Loucy (cell line): ENCODE measurements at regions not wholly inside any gene's neighbourhood (a gene's known extent, or its start where the extent isn't known, plus 50 kb on each side); places are given as distances from the start of the nearest gene placed in this dataset.

Experiments used
- H2AFZ ChIP-seq: fragments of 200-600 bp; sonication (generic); 2 replicates; pipeline ENCODE4 v1.6.0; 2016; ENCODE audit warnings: antibody characterized with exemption, mild to moderate bottlenecking, low read length, moderate library complexity
- H3F3A ChIP-seq: fragments of 200-600 bp; 2 replicates; pipeline ENCODE4 v1.6.0; 2016; ENCODE audit warnings: antibody characterized with exemption, low read depth, mild to moderate bottlenecking
- H3K27me3 ChIP-seq: fragments of 200-600 bp; sonication (generic); 2 replicates; pipeline ENCODE4 v1.6.1; 2014; ENCODE audit warnings: low read length, mild to moderate bottlenecking; ENCODE audit not compliant: insufficient read depth, poor library complexity, severe bottlenecking
- H3K36me3 ChIP-seq: fragments of 200-600 bp; sonication (generic); 2 replicates; pipeline ENCODE4 v1.6.1; 2016; ENCODE audit warnings: low read length; ENCODE audit not compliant: insufficient read depth
- H3K4me1 ChIP-seq: fragments of 200-600 bp; sonication (generic); 2 replicates; pipeline ENCODE4 v1.5.1; 2014; ENCODE audit warnings: low read length, mild to moderate bottlenecking; ENCODE audit not compliant: insufficient read depth, poor library complexity, severe bottlenecking
- H3K4me2 ChIP-seq: fragments of 200-600 bp; sonication (generic); 2 replicates; pipeline ENCODE4 v1.6.0; 2014; ENCODE audit warnings: antibody characterized with exemption, low read length, low read depth, mild to moderate bottlenecking; ENCODE audit not compliant: poor library complexity, severe bottlenecking
- H3K4me3 ChIP-seq: fragments of 200-600 bp; sonication (generic); 2 replicates; pipeline ENCODE4 v1.5.1; 2014; ENCODE audit warnings: low read length, mild to moderate bottlenecking, mixed read lengths; ENCODE audit not compliant: poor library complexity, severe bottlenecking
- H3K79me2 ChIP-seq: fragments of 200-600 bp; sonication (generic); 2 replicates; pipeline ENCODE4 v1.6.1; 2014; ENCODE audit warnings: low read length; ENCODE audit not compliant: insufficient read depth
- H3K9ac ChIP-seq: fragments of 200-600 bp; sonication (generic); 2 replicates; pipeline ENCODE4 v1.6.0; 2014; ENCODE audit warnings: mild to moderate bottlenecking, low read depth, low read length, moderate library complexity; ENCODE audit not compliant: poor library complexity, severe bottlenecking
- H3K9me2 ChIP-seq: fragments of 200-600 bp; sonication (generic); replicated peaks from 2 replicates; pipeline ENCODE4 v1.6.1; 2016; ENCODE audit warnings: low read depth, low read length, mixed read lengths
- H3K9me3 ChIP-seq: fragments of 200-600 bp; sonication (generic); 2 replicates; pipeline ENCODE4 v1.6.1; 2014; ENCODE audit warnings: mild to moderate bottlenecking, antibody characterized with exemption, low read length, low read depth; ENCODE audit not compliant: insufficient read depth
- H4K20me1 ChIP-seq: fragments of 200-600 bp; sonication (generic); 2 replicates; pipeline ENCODE4 v1.6.0; 2014; ENCODE audit warnings: antibody characterized with exemption, low read length, mild to moderate bottlenecking; ENCODE audit not compliant: insufficient read depth, poor library complexity, severe bottlenecking
- CTCF ChIP-seq: fragments of 200-600 bp; sonication (generic); conservative IDR thresholded peaks from 2 replicates; pipeline ENCODE4 v1.5.1; 2014; ENCODE audit warnings: mild to moderate bottlenecking, antibody characterized with exemption, low read length
- EZH2phosphoT487 ChIP-seq: fragments of 200-600 bp; IDR thresholded peaks from 2 replicates; pipeline ENCODE4 v1.6.1; 2018; ENCODE audit warnings: antibody characterized with exemption, mild to moderate bottlenecking, moderate library complexity, borderline replicate concordance

GRCh38 chr19:31840371-31840770 lies 491.1 kb upstream of the TSHZ3 start:
- Histone ChIP-seq H3K9ac (no peak overlapping the region), H3K4me2 (no peak overlapping the region), H2AFZ (no peak overlapping the region), H3F3A (no peaks in the 10 kb centered on the region), H3K9me2 (no peaks in the 10 kb centered on the region), H3K79me2 (no peaks in the 10 kb centered on the region), H3K4me1 (no peaks in the 10 kb centered on the region), H3K27me3 (no peaks in the 10 kb centered on the region), H3K36me3 (no peaks in the 10 kb centered on the region), H3K4me3 (no peak overlapping the region), H4K20me1 (no peaks in the 10 kb centered on the region), H3K9me3 (peaks cover 3% of the 10 kb centered on the region; the same call in 1 of the 2 replicates)
- TF ChIP-seq EZH2phosphoT487 = no peak
- TF ChIP-seq CTCF = no peak

- Histone ChIP-seq H3K9ac (no peak overlapping the region), H3K79me2 (no peaks in the 10 kb centered on the region), H3K9me3 (no peaks in the 10 kb centered on the region; the same call in 1 of the 2 replicates), H3K27me3 (no peaks in the 10 kb centered on the region), H3K4me1 (no peaks in the 10 kb centered on the region), H3K36me3 (no peaks in the 10 kb centered on the region), H3F3A (no peaks in the 10 kb centered on the region), H4K20me1 (no peaks in the 10 kb centered on the region), H3K9me2 (no peaks in the 10 kb centered on the region), H2AFZ (no peak overlapping the region), H3K4me2 (no peak overlapping the region), H3K4me3 (no peak overlapping the region)
- TF ChIP-seq CTCF = no peak
- no peak for TF ChIP-seq EZH2phosphoT487
Measured at GRCh38 chr19:31841755-31842154, 492.5 kb upstream of the TSHZ3 start.

- Histone ChIP-seq H3K36me3 (no peaks in the 10 kb centered on the region), H3K9me3 (peaks cover 6% of the 10 kb centered on the region; the same call in 1 of the 2 replicates), H3K4me2 (no peak overlapping the region), H3K9ac (no peak overlapping the region), H3F3A (no peaks in the 10 kb centered on the region), H3K79me2 (no peaks in the 10 kb centered on the region), H3K4me1 (no peaks in the 10 kb centered on the region), H3K4me3 (no peak overlapping the region), H3K9me2 (no peaks in the 10 kb centered on the region), H4K20me1 (no peaks in the 10 kb centered on the region), H2AFZ (no peak overlapping the region), H3K27me3 (no peaks in the 10 kb centered on the region)
- no peak for TF ChIP-seq CTCF
- no peak for TF ChIP-seq EZH2phosphoT487
Measured at GRCh38 chr19:31863122-31863521, 482.3 kb upstream of the ZNF507 start.
